ENCODE measurements at regions not wholly inside any gene's neighbourhood (a gene's known extent, or its start where the extent isn't known, plus 50 kb on each side); places are given as distances from the start of the nearest gene placed in this dataset.

DNA sequence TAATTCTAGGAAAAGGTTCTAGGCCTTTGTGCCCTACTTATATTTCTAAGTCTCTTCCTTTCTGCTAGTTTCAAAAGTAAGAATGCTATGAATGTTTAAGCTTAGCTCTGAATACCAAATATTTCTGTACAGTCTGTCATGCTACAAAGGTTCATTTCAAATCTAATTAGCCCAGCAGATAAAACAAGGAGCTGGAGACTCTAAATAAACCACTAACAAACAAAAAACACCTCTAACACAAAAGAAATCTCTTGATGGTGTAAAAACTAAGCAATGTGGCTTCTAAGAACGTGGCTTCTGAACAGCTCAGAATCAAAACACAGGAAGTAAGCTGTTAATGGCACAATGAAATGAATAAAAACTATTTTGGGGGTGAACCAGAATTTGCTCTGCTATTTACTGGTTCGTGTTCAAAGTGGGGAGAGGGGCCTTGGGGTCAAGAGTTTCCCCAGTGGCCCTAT lies 198.3 kb downstream of the BCAS1 start:
- peaks cover 3% of the 10 kb centered on the region for H3K23me2 ChIP-seq (ENCODE audit: insufficient read length, low read depth, low read length, poor library complexity, severe bottlenecking)
- H3K56ac ChIP-seq (ENCODE audit: insufficient read length, low read depth, low read length) = no peak overlapping the region
- H2BK12ac ChIP-seq (ENCODE audit: insufficient read length, low read depth, low read length) = no peak overlapping the region
- Mint-ChIP-seq H3K4me1 (peaks cover 62% of the 10 kb centered on the region in 2 experiments), H3K9me3 (no peaks in the 10 kb centered on the region; a peak in 1 of 5 replicates), H3K27me3 (ENCODE audit: low read depth) (peaks cover 1% of the 10 kb centered on the region; the same call in 1 of the 2 replicates), H3K27ac (peak overlapping the region; percentile 56 to 95 (median 94)), H3K36me3 (ENCODE audit: insufficient read depth in 1 of 3, low read depth in 3 of 3) (no peaks in the 10 kb centered on the region; a peak in 1 of 7 replicates), H3K4me3 (no peak overlapping the region; a peak in 1 of 5 replicates)
- no peaks in the 10 kb centered on the region for H3K79me2 ChIP-seq (ENCODE audit: insufficient read depth, low read length)
- H2BK120ac ChIP-seq (ENCODE audit: low read depth, low read length, poor library complexity, severe bottlenecking) = no peak overlapping the region
- no peak overlapping the region for H3K4me2 ChIP-seq (ENCODE audit: insufficient read depth, insufficient read length, low read length)
- no peak overlapping the region for H4K5ac ChIP-seq (ENCODE audit: insufficient read length, low read depth, low read length)
- no peak overlapping the region for H2AK5ac ChIP-seq (ENCODE audit: insufficient read length, low read length)
- DNase-seq = no peak
- H3K79me1 ChIP-seq (ENCODE audit: insufficient read depth, low read depth, low read length, poor library complexity, severe bottlenecking) = no peaks in the 10 kb centered on the region
- no peak overlapping the region for H3K18ac ChIP-seq (ENCODE audit: insufficient read length, low read depth, low read length)
- no peak overlapping the region for H2BK15ac ChIP-seq (ENCODE audit: low read depth, low read length)
- H3K4me1 ChIP-seq (ENCODE audit: insufficient read depth, low read length) = peaks cover 7% of the 10 kb centered on the region; the same call in 1 of the 2 replicates
- no peak for TF ChIP-seq CTCF (conservative IDR thresholded peaks at IDR 0.05)
- no peak overlapping the region for H3K4ac ChIP-seq (ENCODE audit: low read depth, low read length)
- H2AFZ ChIP-seq (ENCODE audit: low read length) = no peak overlapping the region
- no peaks in the 10 kb centered on the region for H3K9me3 ChIP-seq (ENCODE audit: control insufficient read depth, low read depth, low read length)
- H3K27me3 ChIP-seq (ENCODE audit: insufficient read depth, low read length) = no peaks in the 10 kb centered on the region
- H3K14ac ChIP-seq (ENCODE audit: insufficient read depth, low read length) = no peak overlapping the region
- H4K20me1 ChIP-seq (ENCODE audit: control insufficient read depth, insufficient read depth, insufficient read length) = no peaks in the 10 kb centered on the region
- H3K9ac ChIP-seq (ENCODE audit: extremely low read depth, insufficient read length, low read length) = no peak overlapping the region
- H3K23ac ChIP-seq (ENCODE audit: insufficient read length, low read depth, low read length) = no peak overlapping the region
- no peak overlapping the region for H4K91ac ChIP-seq (ENCODE audit: insufficient read length, low read depth, low read length)
- no peak overlapping the region for H3K27ac ChIP-seq (ENCODE audit: insufficient read length, low read depth, low read length)
- H4K8ac ChIP-seq (replicated peaks; ENCODE audit: insufficient read length, low read depth, low read length) = no peak overlapping the region
- WGBS (ENCODE audit: extremely low coverage, insufficient read length, low lambda C conversion rate) = no CpG with 5 or more reads among the region's 2 CpGs
- H2BK20ac ChIP-seq (ENCODE audit: low read depth, low read length, poor library complexity, severe bottlenecking) = no peak overlapping the region
- no peak overlapping the region for H3T11ph ChIP-seq (ENCODE audit: low read length)
- no peak overlapping the region for H2BK5ac ChIP-seq (ENCODE audit: insufficient read length, low read length)
